ENCODE measurements at regions not wholly inside any gene's neighbourhood (a gene's known extent, or its start where the extent isn't known, plus 50 kb on each side); places are given as distances from the start of the nearest gene placed in this dataset.

DNA sequence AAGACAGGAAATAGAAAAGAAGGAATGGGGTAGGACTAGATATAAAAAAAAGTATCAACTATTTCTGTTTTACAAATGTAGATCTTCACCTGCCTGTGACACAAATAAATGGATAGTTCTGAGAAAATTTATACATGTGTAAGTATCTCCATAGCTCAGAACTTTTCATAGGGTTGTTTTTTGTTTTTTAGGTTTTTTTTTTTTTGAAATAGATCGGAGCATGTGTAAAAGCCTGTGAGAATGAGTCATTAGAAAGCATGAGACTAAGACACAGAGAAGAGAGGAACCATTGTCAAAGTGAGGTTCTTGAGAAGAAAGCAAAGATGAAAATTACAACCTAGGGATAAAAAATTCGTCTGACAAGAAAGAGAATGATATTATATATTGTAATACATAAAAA is 481.6 kb downstream of the PABPC4L start:
- Histone ChIP-seq H3K27me3 (ENCODE audit: control insufficient read depth, insufficient read depth, low read length) (no peaks in the 10 kb centered on the region), H3K27ac (no peak overlapping the region), H3K4me2 (ENCODE audit: low read length) (no peak overlapping the region), H3K4me1 (no peaks in the 10 kb centered on the region), H3K79me2 (no peaks in the 10 kb centered on the region), H3K9me3 (ENCODE audit: control insufficient read depth, low read length) (no peaks in the 10 kb centered on the region), H3K9ac (no peak overlapping the region), H3K4me3 (ENCODE audit: low read depth, low read length) (no peak overlapping the region), H3K36me3 (ENCODE audit: control insufficient read depth, insufficient read depth, low read length) (no peaks in the 10 kb centered on the region), H2AFZ (no peak overlapping the region)
- TF ChIP-seq, protein P1, sequence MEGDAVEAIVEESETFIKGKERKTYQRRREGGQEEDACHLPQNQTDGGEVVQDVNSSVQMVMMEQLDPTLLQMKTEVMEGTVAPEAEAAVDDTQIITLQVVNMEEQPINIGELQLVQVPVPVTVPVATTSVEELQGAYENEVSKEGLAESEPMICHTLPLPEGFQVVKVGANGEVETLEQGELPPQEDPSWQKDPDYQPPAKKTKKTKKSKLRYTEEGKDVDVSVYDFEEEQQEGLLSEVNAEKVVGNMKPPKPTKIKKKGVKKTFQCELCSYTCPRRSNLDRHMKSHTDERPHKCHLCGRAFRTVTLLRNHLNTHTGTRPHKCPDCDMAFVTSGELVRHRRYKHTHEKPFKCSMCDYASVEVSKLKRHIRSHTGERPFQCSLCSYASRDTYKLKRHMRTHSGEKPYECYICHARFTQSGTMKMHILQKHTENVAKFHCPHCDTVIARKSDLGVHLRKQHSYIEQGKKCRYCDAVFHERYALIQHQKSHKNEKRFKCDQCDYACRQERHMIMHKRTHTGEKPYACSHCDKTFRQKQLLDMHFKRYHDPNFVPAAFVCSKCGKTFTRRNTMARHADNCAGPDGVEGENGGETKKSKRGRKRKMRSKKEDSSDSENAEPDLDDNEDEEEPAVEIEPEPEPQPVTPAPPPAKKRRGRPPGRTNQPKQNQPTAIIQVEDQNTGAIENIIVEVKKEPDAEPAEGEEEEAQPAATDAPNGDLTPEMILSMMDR (IDR thresholded peaks at IDR 0.05), result no peak

DNA sequence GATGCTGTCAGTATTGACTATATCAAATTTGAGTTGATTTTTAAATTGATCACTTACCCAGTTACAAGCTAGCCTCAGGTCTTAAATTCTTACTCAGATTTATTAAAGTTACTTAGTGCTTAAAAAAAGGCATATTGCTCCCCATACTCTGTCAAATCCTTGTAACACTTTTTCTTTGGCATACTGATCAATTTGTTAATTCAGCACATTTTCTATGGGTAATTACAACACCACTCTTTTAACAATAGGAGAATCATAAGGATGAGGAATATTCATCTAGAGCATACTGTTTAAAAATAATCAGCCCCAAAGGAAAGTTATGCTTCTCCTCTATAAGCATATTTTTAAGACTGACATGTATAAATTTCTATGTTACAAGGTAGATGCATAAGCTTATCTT is 482.5 kb downstream of the PABPC4L start:
- Histone ChIP-seq H3K4me3 (ENCODE audit: low read depth, low read length) (no peak overlapping the region), H3K79me2 (no peaks in the 10 kb centered on the region), H2AFZ (no peak overlapping the region), H3K27ac (no peak overlapping the region), H3K9ac (no peak overlapping the region), H3K4me1 (no peaks in the 10 kb centered on the region), H3K27me3 (ENCODE audit: control insufficient read depth, insufficient read depth, low read length) (no peaks in the 10 kb centered on the region), H3K9me3 (ENCODE audit: control insufficient read depth, low read length) (no peaks in the 10 kb centered on the region), H3K36me3 (ENCODE audit: control insufficient read depth, insufficient read depth, low read length) (no peaks in the 10 kb centered on the region), H3K4me2 (ENCODE audit: low read length) (no peak overlapping the region)
- TF ChIP-seq, protein P1 (IDR thresholded peaks at IDR 0.05), result no peak

DNA sequence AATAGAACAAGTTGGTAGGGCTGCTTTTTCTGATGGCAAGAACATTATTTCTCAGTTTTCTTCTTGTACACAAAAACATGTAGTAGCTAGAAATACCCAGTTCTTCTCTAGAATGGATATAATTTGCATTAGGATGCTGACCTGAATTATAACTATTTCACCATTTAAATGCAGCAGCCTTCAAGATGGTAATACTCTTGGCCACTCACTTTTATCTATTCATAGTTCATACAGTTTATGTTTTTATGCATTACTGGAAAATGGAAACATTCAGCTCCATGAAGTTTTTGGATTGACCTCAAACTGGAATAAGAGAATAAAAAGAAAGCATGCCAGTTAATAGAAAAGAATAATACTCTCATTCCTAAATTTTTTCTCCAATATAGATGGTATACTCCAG is 487.4 kb downstream of the PABPC4L start:
- Histone ChIP-seq H3K27me3 (ENCODE audit: control insufficient read depth, insufficient read depth, low read length) (no peaks in the 10 kb centered on the region), H3K4me2 (ENCODE audit: low read length) (no peak overlapping the region), H2AFZ (no peak overlapping the region), H3K9me3 (ENCODE audit: control insufficient read depth, low read length) (no peaks in the 10 kb centered on the region), H3K4me1 (no peaks in the 10 kb centered on the region), H3K9ac (no peak overlapping the region), H3K36me3 (ENCODE audit: control insufficient read depth, insufficient read depth, low read length) (no peaks in the 10 kb centered on the region), H3K27ac (no peak overlapping the region), H3K79me2 (no peaks in the 10 kb centered on the region), H3K4me3 (ENCODE audit: low read depth, low read length) (no peak overlapping the region)
- TF ChIP-seq, protein P1 (IDR thresholded peaks at IDR 0.05), result no peak

DNA sequence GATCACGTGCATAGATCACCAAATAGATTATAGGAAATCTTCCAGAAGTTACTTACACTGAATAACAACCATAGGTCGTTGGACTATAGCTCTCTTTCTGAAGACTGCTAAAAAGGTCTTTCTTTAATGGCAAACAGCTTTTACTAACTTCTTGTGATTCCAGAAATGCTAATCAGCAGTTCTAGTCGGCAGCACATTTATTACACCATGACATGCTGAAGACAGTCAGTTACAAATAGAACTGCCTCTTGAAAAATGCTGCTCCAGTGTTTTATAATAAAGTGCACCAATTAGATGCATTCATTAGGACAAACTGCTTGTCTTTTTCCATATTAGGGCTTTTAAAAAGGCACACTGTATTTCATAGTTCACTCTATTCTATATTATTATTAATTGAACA is 488.2 kb downstream of the PABPC4L start:
- Histone ChIP-seq H3K36me3 (ENCODE audit: control insufficient read depth, insufficient read depth, low read length) (no peaks in the 10 kb centered on the region), H3K9ac (no peak overlapping the region), H2AFZ (no peak overlapping the region), H3K4me3 (ENCODE audit: low read depth, low read length) (no peak overlapping the region), H3K4me1 (no peaks in the 10 kb centered on the region), H3K79me2 (no peaks in the 10 kb centered on the region), H3K9me3 (ENCODE audit: control insufficient read depth, low read length) (no peaks in the 10 kb centered on the region), H3K4me2 (ENCODE audit: low read length) (no peak overlapping the region), H3K27ac (no peak overlapping the region), H3K27me3 (ENCODE audit: control insufficient read depth, insufficient read depth, low read length) (no peaks in the 10 kb centered on the region)
- TF ChIP-seq, protein P1 (IDR thresholded peaks at IDR 0.05), result no peak

DNA sequence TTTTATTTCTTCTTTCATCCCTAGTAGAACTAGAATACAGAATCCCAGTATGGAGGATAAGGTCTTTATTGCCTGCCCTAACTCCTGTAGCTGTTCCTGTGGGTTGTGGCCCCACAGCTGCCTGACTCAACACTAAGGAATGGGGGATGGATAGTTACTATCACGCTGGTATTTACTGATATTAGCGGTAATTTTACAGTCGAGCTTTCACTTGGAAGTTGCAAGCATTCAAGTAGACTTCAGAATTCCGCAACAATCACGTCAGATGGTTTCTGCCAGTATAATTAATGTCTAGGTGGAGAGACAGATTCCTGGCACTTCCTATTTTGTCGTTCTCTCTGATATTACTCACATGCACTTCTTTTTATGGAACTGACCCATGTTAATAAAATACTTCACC is 489.8 kb downstream of the PABPC4L start:
- Histone ChIP-seq H2AFZ (no peak overlapping the region), H3K27ac (no peak overlapping the region), H3K27me3 (ENCODE audit: control insufficient read depth, insufficient read depth, low read length) (no peaks in the 10 kb centered on the region), H3K4me2 (ENCODE audit: low read length) (no peak overlapping the region), H3K36me3 (ENCODE audit: control insufficient read depth, insufficient read depth, low read length) (no peaks in the 10 kb centered on the region), H3K9me3 (ENCODE audit: control insufficient read depth, low read length) (no peaks in the 10 kb centered on the region), H3K4me1 (no peaks in the 10 kb centered on the region), H3K9ac (no peak overlapping the region), H3K79me2 (no peaks in the 10 kb centered on the region), H3K4me3 (ENCODE audit: low read depth, low read length) (no peak overlapping the region)
- TF ChIP-seq, protein P1 (IDR thresholded peaks at IDR 0.05), result no peak
